B cell (primary cell): ENCODE measurements at regions not wholly inside any gene's neighbourhood (a gene's known extent, or its start where the extent isn't known, plus 50 kb on each side); places are given as distances from the start of the nearest gene placed in this dataset.

Source experiments
- CTCF ChIP-seq: fragments of 200-600 bp; IDR thresholded peaks from one replicate; pipeline ENCODE4 v1.8.0; 2022; ENCODE audit warnings: antibody characterized with exemption, mild to moderate bottlenecking
- EZH2 ChIP-seq: IDR thresholded peaks from 2 replicates; pipeline ENCODE4 v1.6.1; 2012; ENCODE audit warnings: borderline replicate concordance, low read depth, mild to moderate bottlenecking, moderate library complexity, low read length; ENCODE audit not compliant: insufficient read depth, poor library complexity, severe bottlenecking

GRCh38 chr5:73282383-73282782, 109.4 kb downstream of the TMEM174 start:
- TF ChIP-seq CTCF: no peak
- TF ChIP-seq EZH2: no peak
